K562 (cell line): ENCODE measurements at regions not wholly inside any gene's neighbourhood (a gene's known extent, or its start where the extent isn't known, plus 50 kb on each side); places are given as distances from the start of the nearest gene placed in this dataset.

Experiments
- ATAC-seq: fragments of 200-7000 bp; cut with Tn5 transposase; 3 replicates; pipeline ENCODE4 v1.9.1; 2020; ENCODE audit warnings: moderate library complexity
- BruUV-seq: library from RNA; stranded (reverse); fragments of 400-500 nt; replicated peaks from 2 replicates; lab custom pipeline; 2021; lab: Mats Ljungman, UMichigan
- CTCF ChIA-PET: fragments of 300-600 bp; formaldehyde crosslinking; extraction: SDS; loops from one replicate; lab custom pipeline; 2021; ENCODE audit warnings: low intra/inter-chr PET ratio; lab: Yijun Ruan, JAX
- POLR2A ChIA-PET: fragments of 300-600, 350-650 bp; sonication (Branson Sonifier 250); formaldehyde crosslinking; extraction: SDS; loops from one replicate; lab custom pipeline; 2021; ENCODE audit warnings: antibody characterized with exemption, inconsistent platforms; lab: Yijun Ruan, JAX
- DNase-seq, 4 experiments: peaks; one replicate each; pipeline versions ENCODE4 v3.0.0 to v3.0.0-alpha.2; 2011 to 2018; ENCODE audit warnings: low spot score in 3 of 4, mixed read lengths in 3 of 4; ENCODE audit errors: extremely low read depth in 1 of 4
- FAIRE-seq: peaks from 2 replicates; lab custom pipeline; 2011; peaks lifted over from hg19 to GRCh38; lab: Jason Lieb, UNC
- H2AFZ ChIP-seq: 2 replicates; pipeline ENCODE4 v1.6.0; 2011; ENCODE audit warnings: low read depth, low read length, control low read depth, inconsistent platforms
- H3K27ac ChIP-seq: fragments of 200-600 bp; 3 replicates; pipeline ENCODE4 v1.8.0; 2011; ENCODE audit warnings: low read depth, mild to moderate bottlenecking, control low read depth, inconsistent platforms, low read length, moderate library complexity, mixed read lengths; ENCODE audit errors: extremely low read depth
- H3K27me3 ChIP-seq, 2 experiments: fragments of 300-600 bp in 1 of 2; 2 replicates in 1 of 2; 3 replicates in 1 of 2; pipeline versions ENCODE4 v1.6.0 to v1.8.0; 2011; ENCODE audit warnings: inconsistent platforms in 2 of 2, low read length in 2 of 2, mild to moderate bottlenecking in 1 of 2, mixed read lengths in 1 of 2, moderate library complexity in 1 of 2; ENCODE audit not compliant: control insufficient read depth in 2 of 2, insufficient read depth in 2 of 2
- H3K36me3 ChIP-seq: fragments of 300-600 bp; 3 replicates; pipeline ENCODE4 v1.8.0; 2011; ENCODE audit warnings: mild to moderate bottlenecking, low read length, inconsistent platforms; ENCODE audit not compliant: control insufficient read depth, insufficient read depth
- H3K4me1 ChIP-seq, 2 experiments: fragments of 200-600 bp in 1 of 2; replicated peaks in 1 of 2; 2 replicates in 1 of 2; 3 replicates in 1 of 2; pipeline versions ENCODE4 v1.5.1 to v1.8.0; 2011; ENCODE audit warnings: inconsistent platforms in 2 of 2, low read length in 2 of 2, mild to moderate bottlenecking in 1 of 2, mixed read lengths in 1 of 2, moderate library complexity in 1 of 2; ENCODE audit not compliant: control insufficient read depth in 2 of 2, insufficient read depth in 2 of 2
- H3K4me2 ChIP-seq: 2 replicates; pipeline ENCODE4 v1.6.1; 2011; ENCODE audit warnings: low read length, control low read depth, inconsistent platforms, mixed read lengths; ENCODE audit not compliant: insufficient read depth
- H3K4me3 ChIP-seq: fragments of 200-600 bp; sonication (generic), shearing (Covaris generic); 2 replicates; pipeline ENCODE4 v1.5.1; 2016; ENCODE audit warnings: control low read depth, inconsistent platforms
- H3K79me2 ChIP-seq: fragments of 200-600 bp; 3 replicates; pipeline ENCODE4 v1.8.0; 2011; ENCODE audit warnings: low read length, inconsistent platforms; ENCODE audit not compliant: control insufficient read depth, insufficient read depth
- H3K9ac ChIP-seq, 2 experiments: 2 replicates each; pipeline versions ENCODE4 v1.6.0 to v1.6.1; 2011; ENCODE audit warnings: low read depth in 2 of 2, low read length in 2 of 2, control low read depth in 1 of 2, inconsistent platforms in 1 of 2, mild to moderate bottlenecking in 1 of 2, mixed read lengths in 1 of 2; ENCODE audit not compliant: insufficient read depth in 1 of 2
- H3K9me1 ChIP-seq: one replicate; pipeline ENCODE4 v1.6.0; 2011; ENCODE audit warnings: inconsistent platforms, mild to moderate bottlenecking, low read length, moderate library complexity; ENCODE audit not compliant: control insufficient read depth, insufficient read depth
- H3K9me3 ChIP-seq: replicated peaks from 2 replicates; pipeline ENCODE4 v1.5.1; 2011; ENCODE audit warnings: low read depth, low read length, inconsistent platforms; ENCODE audit not compliant: control insufficient read depth, insufficient read depth
- H4K20me1 ChIP-seq: replicated peaks from 2 replicates; pipeline ENCODE4 v1.6.1; 2011; ENCODE audit warnings: low read length, inconsistent platforms, mixed read lengths; ENCODE audit not compliant: control insufficient read depth, insufficient read depth
- BDP1 ChIP-seq: IDR thresholded peaks from 3 replicates; pipeline ENCODE4 v1.6.1; 2011; ENCODE audit not compliant: insufficient read length, insufficient read depth
- CCNT2 ChIP-seq: IDR thresholded peaks from 2 replicates; pipeline ENCODE4 v1.6.1; 2011; ENCODE audit warnings: borderline replicate concordance, low read depth, mild to moderate bottlenecking, moderate library complexity, mixed read lengths, low read length; ENCODE audit not compliant: insufficient read length; ENCODE audit errors: extremely low read depth
- E2F8 ChIP-seq: fragments of 450-650 bp; IDR thresholded peaks from 2 replicates; pipeline ENCODE4 v1.7.1; 2018; ENCODE audit warnings: mild to moderate bottlenecking, low read depth; ENCODE audit not compliant: partially characterized antibody
- ELK3 ChIP-seq: fragments of 450-650 bp; formaldehyde crosslinking; IDR thresholded peaks from 2 replicates; pipeline ENCODE4 v1.4.0; 2020; ENCODE audit warnings: mild to moderate bottlenecking
- GTF2A2 ChIP-seq: IDR thresholded peaks from 2 replicates; pipeline ENCODE4 v1.6.1; 2016; ENCODE audit warnings: mild to moderate bottlenecking, missing genetic modification characterization, missing compliant biosample characterization
- HNRNPL ChIP-seq: fragments of 200-400 bp; formaldehyde crosslinking; IDR thresholded peaks from 2 replicates; pipeline ENCODE4 v1.6.1; 2017; ENCODE audit warnings: low read depth, mild to moderate bottlenecking, low read length
- LARP7 ChIP-seq: fragments of 450-650 bp; IDR thresholded peaks from 2 replicates; pipeline ENCODE4 v1.6.1; 2016
- LEF1 ChIP-seq: fragments of 450-650 bp; IDR thresholded peaks from 2 replicates; pipeline ENCODE4 v1.6.1; 2016; ENCODE audit warnings: mild to moderate bottlenecking
- MAFF ChIP-seq: IDR thresholded peaks from 2 replicates; pipeline ENCODE4 v1.6.1; 2012; ENCODE audit warnings: low read length, improper control_type of control experiment
- RBM14 ChIP-seq: fragments of 200-400 bp; formaldehyde crosslinking; IDR thresholded peaks from 2 replicates; pipeline ENCODE4 v1.6.1; 2018; ENCODE audit warnings: low read depth, mild to moderate bottlenecking, low read length, moderate library complexity, borderline replicate concordance; ENCODE audit not compliant: insufficient read depth
- ZBTB1 ChIP-seq: sonication (generic); formaldehyde crosslinking; IDR thresholded peaks from 2 replicates; pipeline ENCODE4 v1.8.1; 2023; ENCODE audit warnings: missing genetic modification reagents, low read depth, mild to moderate bottlenecking, borderline replicate concordance
- ZFP36 ChIP-seq: fragments of 150-350 bp; IDR thresholded peaks from 2 replicates; pipeline ENCODE4 v1.6.1; 2018; ENCODE audit warnings: low read length, low read depth; ENCODE audit not compliant: partially characterized antibody
- ZNF212 ChIP-seq: fragments of 450-650 bp; formaldehyde crosslinking; IDR thresholded peaks from 2 replicates; pipeline ENCODE4 v1.4.0; 2020; ENCODE audit warnings: mild to moderate bottlenecking
- ZNF23 ChIP-seq: fragments of 250-450 bp; sonication (Bioruptor Pico); IDR thresholded peaks from 2 replicates; pipeline ENCODE4 v1.4.0; 2020; ENCODE audit warnings: mild to moderate bottlenecking
- WGBS: fragments of 100-300 bp; shearing (Covaris generic); methylation state at CpG from one replicate; pipeline ENCODE4 v1.1.6; 2016; ENCODE audit warnings: low coverage, mixed read lengths; ENCODE audit not compliant: insufficient coverage; ENCODE audit errors: missing lambda C conversion rate; 5-methylcytosine and 5-hydroxymethylcytosine counted together
- in situ Hi-C: fragments of 300-500 bp; cut with MboI; formaldehyde crosslinking; loops from 4 replicates; pipeline ENCODE4 v1.15.0; 2018; ENCODE audit warnings: inconsistent platforms, mixed read lengths
- intact Hi-C: fragments of 100-400 bp; cut with micrococcal nuclease; formaldehyde crosslinking; loops from 2 replicates; pipeline ENCODE4 v1.14.2; 2022

DNA sequence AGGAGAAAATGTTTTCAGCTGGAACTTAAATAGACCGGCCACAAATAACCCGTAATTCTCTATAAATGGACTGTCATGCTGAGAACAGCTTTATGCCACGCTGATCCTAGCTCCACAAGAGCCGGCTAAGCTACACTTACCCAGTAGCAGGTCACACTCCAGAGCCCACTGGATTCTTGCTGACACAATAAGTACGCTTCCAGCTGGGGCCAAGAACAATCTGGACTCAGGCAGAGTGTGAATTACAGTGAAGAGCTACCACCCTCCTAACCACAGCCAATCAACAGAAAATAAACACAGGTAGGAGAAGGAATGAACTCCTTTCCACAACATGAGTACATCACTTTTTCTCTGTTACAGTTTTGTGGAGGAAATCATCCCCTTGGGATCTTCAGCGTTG is 531.3 kb downstream of the GALC start (continued):
- TF ChIP-seq ZFP36 = no peak
- TF ChIP-seq LARP7 = no peak
- no peak for TF ChIP-seq MAFF
- TF ChIP-seq BDP1 = no peak
- TF ChIP-seq E2F8 = no peak
- TF ChIP-seq RBM14 = no peak
- no peak for TF ChIP-seq ZNF23 (CRISPR knock-in tag)

DNA sequence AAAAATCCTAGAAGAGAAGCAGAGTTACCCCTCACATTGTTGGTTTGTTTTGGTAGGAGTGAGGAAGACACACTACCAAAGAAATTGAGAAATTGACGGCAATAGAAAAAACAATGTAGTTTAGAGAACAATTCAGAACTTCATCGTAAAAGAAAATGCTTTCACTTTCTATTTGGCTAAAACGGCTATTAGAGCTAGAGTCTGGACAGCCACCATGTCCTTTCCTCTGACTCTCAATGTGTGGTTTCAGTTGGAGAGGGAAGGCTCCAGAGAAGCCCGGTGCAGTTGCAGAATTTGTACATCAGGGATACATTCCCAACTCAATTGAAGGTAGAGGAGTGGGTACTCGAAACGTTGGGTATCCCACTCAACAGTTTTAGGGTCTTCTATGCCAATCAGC is 535.3 kb downstream of the GALC start:
- no peaks in the 10 kb centered on the region for H4K20me1 ChIP-seq
- BruUV-seq = no TSS peak
- H3K4me1 ChIP-seq = no peaks in the 10 kb centered on the region
- H3K27ac ChIP-seq = no peak overlapping the region
- H3K4me2 ChIP-seq = no peak overlapping the region
- no peaks in the 10 kb centered on the region for H3K9me3 ChIP-seq
- no peak overlapping the region for H3K9ac ChIP-seq
- in situ Hi-C loops = no loop called here
- ChIA-PET CTCF (no interaction called here), POLR2A (no interaction called here)
- intact Hi-C loops = no loop called here
- no peaks in the 10 kb centered on the region for H3K27me3 ChIP-seq
- H3K36me3 ChIP-seq = no peaks in the 10 kb centered on the region
- DNase-seq (no peak), ATAC-seq (no peak), FAIRE-seq (no peak)
- H3K4me3 ChIP-seq = no peak overlapping the region
- H3K9me1 ChIP-seq = no peaks in the 10 kb centered on the region
- H3K79me2 ChIP-seq = no peaks in the 10 kb centered on the region
- 2% methylated on average over 6 of the region's 6 CpGs for WGBS
- H2AFZ ChIP-seq = no peak overlapping the region
- TF ChIP-seq HNRNPL (no peak), GTF2A2 (tag) (no peak), ELK3 (CRISPR knock-in tag) (no peak), LEF1 (no peak), CCNT2 (no peak), ZNF212 (CRISPR knock-in tag) (no peak), ZBTB1 (no peak)
